Mammary epithelial cell (primary cell): ENCODE measurements at regions not wholly inside any gene's neighbourhood (a gene's known extent, or its start where the extent isn't known, plus 50 kb on each side); places are given as distances from the start of the nearest gene placed in this dataset.

Experiments used
- EZH2 ChIP-seq: IDR thresholded peaks from 2 replicates; pipeline ENCODE4 v1.6.1; 2012; ENCODE audit warnings: low read length, inconsistent platforms, borderline replicate concordance
- TF ChIP-seq, protein P1 (sequence below), 2 donors: IDR thresholded peaks in 1 of 2; conservative IDR thresholded peaks in 1 of 2; 2 replicates each; pipeline ENCODE4 v1.5.1; 2011 to 2012; ENCODE audit warnings: inconsistent platforms in 2 of 2, low read length in 2 of 2, mild to moderate bottlenecking in 2 of 2, control low read depth in 1 of 2, low read depth in 1 of 2; ENCODE audit not compliant: insufficient read depth in 1 of 2; ENCODE audit errors: extremely low read depth in 1 of 2

- TF ChIP-seq, protein P1, sequence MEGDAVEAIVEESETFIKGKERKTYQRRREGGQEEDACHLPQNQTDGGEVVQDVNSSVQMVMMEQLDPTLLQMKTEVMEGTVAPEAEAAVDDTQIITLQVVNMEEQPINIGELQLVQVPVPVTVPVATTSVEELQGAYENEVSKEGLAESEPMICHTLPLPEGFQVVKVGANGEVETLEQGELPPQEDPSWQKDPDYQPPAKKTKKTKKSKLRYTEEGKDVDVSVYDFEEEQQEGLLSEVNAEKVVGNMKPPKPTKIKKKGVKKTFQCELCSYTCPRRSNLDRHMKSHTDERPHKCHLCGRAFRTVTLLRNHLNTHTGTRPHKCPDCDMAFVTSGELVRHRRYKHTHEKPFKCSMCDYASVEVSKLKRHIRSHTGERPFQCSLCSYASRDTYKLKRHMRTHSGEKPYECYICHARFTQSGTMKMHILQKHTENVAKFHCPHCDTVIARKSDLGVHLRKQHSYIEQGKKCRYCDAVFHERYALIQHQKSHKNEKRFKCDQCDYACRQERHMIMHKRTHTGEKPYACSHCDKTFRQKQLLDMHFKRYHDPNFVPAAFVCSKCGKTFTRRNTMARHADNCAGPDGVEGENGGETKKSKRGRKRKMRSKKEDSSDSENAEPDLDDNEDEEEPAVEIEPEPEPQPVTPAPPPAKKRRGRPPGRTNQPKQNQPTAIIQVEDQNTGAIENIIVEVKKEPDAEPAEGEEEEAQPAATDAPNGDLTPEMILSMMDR (conservative IDR thresholded peaks at IDR 0.05 in 1 of 2, IDR thresholded peaks at IDR 0.05 in 1 of 2; ENCODE audit: extremely low read depth in 1 of 2, insufficient read depth in 1 of 2, low read depth in 1 of 2, low read length in 2 of 2), result no peak
- TF ChIP-seq EZH2, result no peak
These were observed 972.7 kb downstream of the BRD1 start for GRCh38 chr22:48855013-48855412.
